ENCODE measurements at regions not wholly inside any gene's neighbourhood (a gene's known extent, or its start where the extent isn't known, plus 50 kb on each side); places are given as distances from the start of the nearest gene placed in this dataset.

DNA sequence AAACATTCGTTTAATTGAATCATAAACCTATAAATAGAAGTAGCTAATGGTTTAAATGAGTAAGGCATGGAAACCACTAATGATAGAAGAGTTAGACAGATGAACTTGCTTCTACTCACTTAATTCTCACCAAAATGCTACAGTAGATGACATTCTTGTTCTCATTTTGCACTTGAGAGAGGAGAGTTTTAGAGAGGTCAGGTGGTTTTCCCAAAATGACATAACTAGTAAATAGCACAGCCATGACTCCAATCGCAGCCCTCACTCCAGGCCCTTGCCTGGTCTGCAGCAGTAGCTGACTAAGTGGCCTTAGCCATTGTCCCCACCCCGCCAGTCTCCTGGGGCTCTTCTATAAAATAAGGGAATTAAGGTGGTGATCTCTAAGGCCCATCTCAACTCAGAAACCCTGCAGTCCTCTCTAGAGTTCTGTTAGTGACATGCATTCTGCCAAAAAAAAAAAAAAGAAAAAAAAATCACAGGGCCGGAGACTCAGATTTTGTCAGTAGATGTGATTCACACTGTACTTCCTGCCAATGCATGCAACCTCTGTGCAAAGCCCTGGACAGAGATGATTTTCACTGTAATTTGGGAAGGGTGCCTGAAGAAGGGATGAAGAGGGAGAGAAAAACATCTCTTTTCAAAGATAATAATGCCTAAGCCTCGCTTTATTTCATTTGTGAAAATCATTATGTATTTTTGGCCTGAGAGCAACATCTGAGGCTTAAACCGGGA is 221.8 kb downstream of the ANAPC1 start:
- H3K4me3 ChIP-seq (replicated peaks; ENCODE audit: insufficient read depth, low read length), result no peak overlapping the region
- TF ChIP-seq GABPA (IDR thresholded peaks at IDR 0.05; ENCODE audit: low read depth) (no peak), POLR2AphosphoS5 (IDR thresholded peaks at IDR 0.05; ENCODE audit: low read depth) (no peak), SPI1 (IDR thresholded peaks at IDR 0.05; ENCODE audit: borderline replicate concordance, low read depth) (no peak)
- TF ChIP-seq, protein P1, sequence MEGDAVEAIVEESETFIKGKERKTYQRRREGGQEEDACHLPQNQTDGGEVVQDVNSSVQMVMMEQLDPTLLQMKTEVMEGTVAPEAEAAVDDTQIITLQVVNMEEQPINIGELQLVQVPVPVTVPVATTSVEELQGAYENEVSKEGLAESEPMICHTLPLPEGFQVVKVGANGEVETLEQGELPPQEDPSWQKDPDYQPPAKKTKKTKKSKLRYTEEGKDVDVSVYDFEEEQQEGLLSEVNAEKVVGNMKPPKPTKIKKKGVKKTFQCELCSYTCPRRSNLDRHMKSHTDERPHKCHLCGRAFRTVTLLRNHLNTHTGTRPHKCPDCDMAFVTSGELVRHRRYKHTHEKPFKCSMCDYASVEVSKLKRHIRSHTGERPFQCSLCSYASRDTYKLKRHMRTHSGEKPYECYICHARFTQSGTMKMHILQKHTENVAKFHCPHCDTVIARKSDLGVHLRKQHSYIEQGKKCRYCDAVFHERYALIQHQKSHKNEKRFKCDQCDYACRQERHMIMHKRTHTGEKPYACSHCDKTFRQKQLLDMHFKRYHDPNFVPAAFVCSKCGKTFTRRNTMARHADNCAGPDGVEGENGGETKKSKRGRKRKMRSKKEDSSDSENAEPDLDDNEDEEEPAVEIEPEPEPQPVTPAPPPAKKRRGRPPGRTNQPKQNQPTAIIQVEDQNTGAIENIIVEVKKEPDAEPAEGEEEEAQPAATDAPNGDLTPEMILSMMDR (IDR thresholded peaks at IDR 0.05; ENCODE audit: insufficient read depth, low read length), result no peak
- TF ChIP-seq, protein P2, sequence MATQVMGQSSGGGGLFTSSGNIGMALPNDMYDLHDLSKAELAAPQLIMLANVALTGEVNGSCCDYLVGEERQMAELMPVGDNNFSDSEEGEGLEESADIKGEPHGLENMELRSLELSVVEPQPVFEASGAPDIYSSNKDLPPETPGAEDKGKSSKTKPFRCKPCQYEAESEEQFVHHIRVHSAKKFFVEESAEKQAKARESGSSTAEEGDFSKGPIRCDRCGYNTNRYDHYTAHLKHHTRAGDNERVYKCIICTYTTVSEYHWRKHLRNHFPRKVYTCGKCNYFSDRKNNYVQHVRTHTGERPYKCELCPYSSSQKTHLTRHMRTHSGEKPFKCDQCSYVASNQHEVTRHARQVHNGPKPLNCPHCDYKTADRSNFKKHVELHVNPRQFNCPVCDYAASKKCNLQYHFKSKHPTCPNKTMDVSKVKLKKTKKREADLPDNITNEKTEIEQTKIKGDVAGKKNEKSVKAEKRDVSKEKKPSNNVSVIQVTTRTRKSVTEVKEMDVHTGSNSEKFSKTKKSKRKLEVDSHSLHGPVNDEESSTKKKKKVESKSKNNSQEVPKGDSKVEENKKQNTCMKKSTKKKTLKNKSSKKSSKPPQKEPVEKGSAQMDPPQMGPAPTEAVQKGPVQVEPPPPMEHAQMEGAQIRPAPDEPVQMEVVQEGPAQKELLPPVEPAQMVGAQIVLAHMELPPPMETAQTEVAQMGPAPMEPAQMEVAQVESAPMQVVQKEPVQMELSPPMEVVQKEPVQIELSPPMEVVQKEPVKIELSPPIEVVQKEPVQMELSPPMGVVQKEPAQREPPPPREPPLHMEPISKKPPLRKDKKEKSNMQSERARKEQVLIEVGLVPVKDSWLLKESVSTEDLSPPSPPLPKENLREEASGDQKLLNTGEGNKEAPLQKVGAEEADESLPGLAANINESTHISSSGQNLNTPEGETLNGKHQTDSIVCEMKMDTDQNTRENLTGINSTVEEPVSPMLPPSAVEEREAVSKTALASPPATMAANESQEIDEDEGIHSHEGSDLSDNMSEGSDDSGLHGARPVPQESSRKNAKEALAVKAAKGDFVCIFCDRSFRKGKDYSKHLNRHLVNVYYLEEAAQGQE (IDR thresholded peaks at IDR 0.05; ENCODE audit: insufficient replicate concordance, low read depth), result no peak
- H3K27ac ChIP-seq (replicated peaks), result no peak overlapping the region
- DNase-seq (ENCODE audit: low read depth in 1 of 2, low spot score in 1 of 2), result no peak
- no peaks in the 10 kb centered on the region for H3K27me3 ChIP-seq (ENCODE audit: insufficient read depth, poor library complexity, severe bottlenecking)

DNA sequence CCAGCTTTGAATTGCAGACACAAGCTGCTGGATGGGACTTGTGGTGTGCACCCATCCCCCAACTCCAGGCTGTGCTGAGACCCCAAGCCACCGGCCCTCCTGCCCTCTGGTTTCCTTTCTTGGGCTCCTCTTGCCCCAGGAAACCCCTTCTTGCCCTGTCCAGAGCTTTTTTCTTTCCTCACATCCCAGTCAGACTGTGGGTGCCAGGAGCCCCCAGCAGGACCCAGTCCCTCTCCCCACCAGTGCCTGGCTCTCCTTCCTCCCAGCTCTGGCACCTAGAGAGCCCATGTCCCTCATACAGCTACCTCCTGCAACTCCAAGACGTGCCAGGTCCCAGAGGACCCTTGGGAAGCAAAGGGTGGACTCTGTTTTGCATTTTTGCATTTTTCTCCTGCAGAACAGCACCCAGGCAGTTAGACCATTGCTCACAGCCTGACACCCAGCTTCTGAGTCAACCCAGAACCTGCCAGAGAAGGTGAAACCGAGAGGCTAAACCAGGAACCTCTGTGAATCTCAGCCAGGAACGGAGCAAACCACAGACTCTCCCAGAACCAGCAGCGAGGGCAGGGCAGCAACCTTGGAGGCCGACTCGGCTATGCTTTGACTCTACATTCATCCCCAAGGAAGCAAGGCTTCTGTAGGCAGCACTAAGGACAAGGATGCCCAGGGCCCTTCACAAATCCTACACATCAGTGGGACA is 221.1 kb downstream of the ANAPC1 start:
- Histone ChIP-seq H3K27me3 (ENCODE audit: insufficient read depth, poor library complexity, severe bottlenecking) (no peaks in the 10 kb centered on the region), H3K4me3 (replicated peaks; ENCODE audit: insufficient read depth, low read length) (no peak overlapping the region), H3K27ac (replicated peaks) (no peak overlapping the region)
- DNase-seq (ENCODE audit: low read depth in 1 of 2, low spot score in 1 of 2), result no peak
- TF ChIP-seq, protein P1 (IDR thresholded peaks at IDR 0.05; ENCODE audit: insufficient read depth, low read length), result no peak
- TF ChIP-seq GABPA (IDR thresholded peaks at IDR 0.05; ENCODE audit: low read depth), result no peak
- TF ChIP-seq SPI1 (IDR thresholded peaks at IDR 0.05; ENCODE audit: borderline replicate concordance, low read depth), result no peak
- TF ChIP-seq, protein P2 (IDR thresholded peaks at IDR 0.05; ENCODE audit: insufficient replicate concordance, low read depth), result no peak
- TF ChIP-seq POLR2AphosphoS5 (IDR thresholded peaks at IDR 0.05; ENCODE audit: low read depth), result no peak

DNA sequence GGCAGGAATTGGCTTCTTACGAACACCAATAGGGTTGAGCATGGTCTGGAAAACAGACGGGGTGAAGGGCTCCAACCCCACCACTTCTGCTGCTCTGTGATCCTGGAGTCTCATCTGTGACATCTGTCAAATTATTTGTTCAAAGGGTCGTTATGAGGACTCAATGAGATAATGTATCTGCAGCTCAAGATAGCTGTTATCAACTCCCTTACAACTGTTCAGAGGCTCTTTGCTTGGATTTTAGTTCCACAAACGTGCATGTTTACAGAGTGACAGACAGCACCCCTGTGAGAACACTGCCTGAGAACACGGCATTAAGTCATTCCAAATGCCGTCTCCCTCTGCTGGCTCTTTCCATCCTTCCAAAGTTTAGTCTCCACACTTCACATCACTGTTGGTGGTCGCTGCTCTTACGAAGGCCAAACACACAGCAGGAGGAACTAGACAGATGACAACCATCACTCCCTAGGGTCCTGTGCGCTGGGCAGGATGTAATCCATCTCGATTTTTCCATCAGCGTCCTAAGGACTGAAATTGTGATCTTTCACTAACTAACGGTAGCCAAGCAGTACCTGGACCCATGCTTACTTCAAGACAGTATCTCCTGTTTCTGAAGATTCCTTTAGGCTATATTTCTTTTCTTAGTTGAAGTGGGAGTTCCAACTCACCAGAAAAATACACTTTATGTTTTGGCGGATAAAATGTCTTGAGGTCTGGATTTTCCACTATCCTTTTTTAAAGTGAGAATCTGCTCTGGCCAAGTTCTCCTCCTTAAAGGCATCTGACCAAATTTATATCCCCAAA is 220.3 kb downstream of the ANAPC1 start:
- H3K4me3 ChIP-seq (replicated peaks; ENCODE audit: insufficient read depth, low read length), result no peak overlapping the region
- H3K27ac ChIP-seq (replicated peaks), result no peak overlapping the region
- TF ChIP-seq POLR2AphosphoS5 (IDR thresholded peaks at IDR 0.05; ENCODE audit: low read depth) (no peak), SPI1 (IDR thresholded peaks at IDR 0.05; ENCODE audit: borderline replicate concordance, low read depth) (no peak)
- DNase-seq (ENCODE audit: low read depth in 1 of 2, low spot score in 1 of 2), result no peak
- no peaks in the 10 kb centered on the region for H3K27me3 ChIP-seq (ENCODE audit: insufficient read depth, poor library complexity, severe bottlenecking)
